KMS-11 (cell line): ENCODE measurements at regions not wholly inside any gene's neighbourhood (a gene's known extent, or its start where the extent isn't known, plus 50 kb on each side); places are given as distances from the start of the nearest gene placed in this dataset.

Experiments
- H2AFZ ChIP-seq: fragments of 200-600 bp; sonication (generic); 2 replicates; pipeline ENCODE4 v1.6.1; 2016; ENCODE audit warnings: antibody characterized with exemption, mixed run types, low read depth
- H3K27ac ChIP-seq: fragments of 200-600 bp; sonication (generic); 2 replicates; pipeline ENCODE4 v1.6.1; 2016; ENCODE audit warnings: mild to moderate bottlenecking, mixed run types
- H3K27me3 ChIP-seq: fragments of 200-600 bp; sonication (generic); 2 replicates; pipeline ENCODE4 v1.6.1; 2017; ENCODE audit warnings: mild to moderate bottlenecking, low read depth, mixed run types, moderate library complexity; ENCODE audit not compliant: insufficient read depth
- H3K36me3 ChIP-seq: fragments of 200-600 bp; sonication (generic); 2 replicates; pipeline ENCODE4 v1.6.1; 2017; ENCODE audit warnings: mild to moderate bottlenecking, mixed run types; ENCODE audit not compliant: insufficient read depth
- H3K4me1 ChIP-seq: fragments of 200-600 bp; sonication (generic); 2 replicates; pipeline ENCODE4 v1.6.1; 2016; ENCODE audit warnings: mild to moderate bottlenecking, low read depth, mixed run types; ENCODE audit not compliant: poor library complexity, severe bottlenecking
- H3K4me2 ChIP-seq: fragments of 200-600 bp; sonication (generic); 2 replicates; pipeline ENCODE4 v1.7.0; 2016; ENCODE audit warnings: mild to moderate bottlenecking, mixed run types
- H3K4me3 ChIP-seq: fragments of 200-600 bp; sonication (generic); IDR thresholded peaks from 2 replicates; pipeline ENCODE4 v1.6.1; 2017; ENCODE audit warnings: low read depth, low read length, mixed read lengths; ENCODE audit not compliant: insufficient read depth
- H3K79me2 ChIP-seq: fragments of 200-600 bp; sonication (generic); 2 replicates; pipeline ENCODE4 v1.6.1; 2016; ENCODE audit warnings: low read depth, mixed run types; ENCODE audit not compliant: insufficient read depth
- H3K9ac ChIP-seq: fragments of 200-600 bp; sonication (generic); 2 replicates; pipeline ENCODE4 v1.6.1; 2016; ENCODE audit warnings: mild to moderate bottlenecking, mixed run types
- H4K20me1 ChIP-seq: fragments of 200-600 bp; sonication (generic); 2 replicates; pipeline ENCODE4 v1.6.1; 2016; ENCODE audit warnings: mild to moderate bottlenecking, mixed run types; ENCODE audit not compliant: insufficient read depth
- CTCF ChIP-seq: fragments of 200-600 bp; sonication (generic); conservative IDR thresholded peaks from 2 replicates; pipeline ENCODE4 v1.6.1; 2017; ENCODE audit warnings: low read depth, mild to moderate bottlenecking, antibody characterized with exemption, low read length, moderate library complexity, mixed read lengths

DNA sequence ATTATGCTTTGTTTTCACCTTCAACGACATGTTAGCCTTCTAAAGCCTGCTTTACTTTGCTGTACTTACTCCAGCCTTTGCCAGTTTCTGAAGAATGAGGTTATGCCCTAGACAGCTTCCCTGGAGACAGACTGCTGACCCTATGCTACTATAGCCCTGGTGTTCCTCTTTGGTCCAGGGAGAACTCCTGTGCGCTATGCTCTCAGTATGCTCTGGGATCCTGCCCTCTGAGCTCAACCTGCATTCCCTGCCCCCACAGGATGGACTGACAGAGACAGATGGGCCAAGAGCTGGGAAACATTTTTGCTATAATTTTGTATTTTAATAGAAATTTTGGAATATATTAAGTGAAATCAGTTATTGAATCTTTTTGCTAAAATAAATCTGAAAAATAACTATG is 425.9 kb downstream of the TMA16 start:
- no peaks in the 10 kb centered on the region for H3K4me1 ChIP-seq
- H3K27ac ChIP-seq = no peak overlapping the region
- H3K36me3 ChIP-seq = no peaks in the 10 kb centered on the region
- H3K9ac ChIP-seq = no peak overlapping the region
- H3K4me3 ChIP-seq = no peak overlapping the region
- no peak overlapping the region for H2AFZ ChIP-seq
- H4K20me1 ChIP-seq = no peaks in the 10 kb centered on the region
- no peak overlapping the region for H3K4me2 ChIP-seq
- no peaks in the 10 kb centered on the region for H3K27me3 ChIP-seq
- TF ChIP-seq CTCF = no peak
- no peaks in the 10 kb centered on the region for H3K79me2 ChIP-seq

GRCh38 chr4:163922302-163922701 is 427.8 kb downstream of the TMA16 start:
- Histone ChIP-seq H4K20me1 (no peaks in the 10 kb centered on the region), H3K4me3 (no peak overlapping the region), H3K79me2 (no peaks in the 10 kb centered on the region), H2AFZ (no peak overlapping the region), H3K4me2 (no peak overlapping the region), H3K4me1 (no peaks in the 10 kb centered on the region), H3K27me3 (no peaks in the 10 kb centered on the region), H3K9ac (no peak overlapping the region), H3K27ac (no peak overlapping the region), H3K36me3 (no peaks in the 10 kb centered on the region; the same call in 1 of the 2 replicates)
- TF ChIP-seq CTCF = no peak

DNA sequence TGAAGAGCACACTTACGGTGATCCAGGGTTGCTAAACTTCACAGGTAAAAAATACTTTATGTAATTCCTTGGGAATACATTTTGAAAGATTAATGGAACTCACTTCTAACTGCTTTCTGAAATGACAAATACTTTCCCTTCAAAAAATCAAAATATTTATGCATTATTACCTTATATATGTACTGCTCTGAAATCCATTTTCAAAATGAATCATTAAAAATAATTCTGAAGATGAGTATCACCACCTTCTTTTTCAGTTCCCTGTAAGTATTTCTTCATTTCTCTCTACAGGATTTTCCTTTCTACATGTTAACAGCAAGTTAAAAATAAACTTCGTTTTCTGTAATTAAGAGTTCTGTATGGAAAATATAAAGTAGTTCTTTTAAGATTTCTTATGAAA is 428.6 kb downstream of the TMA16 start:
- no peak for TF ChIP-seq CTCF
- Histone ChIP-seq H3K79me2 (no peaks in the 10 kb centered on the region), H3K27me3 (no peaks in the 10 kb centered on the region), H3K4me2 (no peak overlapping the region), H3K4me3 (no peak overlapping the region), H3K27ac (no peak overlapping the region), H3K36me3 (no peaks in the 10 kb centered on the region; the same call in 1 of the 2 replicates), H2AFZ (no peak overlapping the region), H3K4me1 (no peaks in the 10 kb centered on the region), H3K9ac (no peak overlapping the region), H4K20me1 (no peaks in the 10 kb centered on the region)

- Histone ChIP-seq H3K4me2 (no peak overlapping the region), H3K27ac (no peak overlapping the region), H2AFZ (no peak overlapping the region), H4K20me1 (no peaks in the 10 kb centered on the region), H3K9ac (no peak overlapping the region), H3K79me2 (no peaks in the 10 kb centered on the region), H3K27me3 (no peaks in the 10 kb centered on the region), H3K4me1 (no peaks in the 10 kb centered on the region), H3K36me3 (no peaks in the 10 kb centered on the region; the same call in 1 of the 2 replicates), H3K4me3 (no peak overlapping the region)
- no peak for TF ChIP-seq CTCF
These were observed 435.6 kb downstream of the TMA16 start for GRCh38 chr4:163930086-163930485.
